Mucosa of gallbladder (tissue), 1 donor: ENCODE measurements at regions not wholly inside any gene's neighbourhood (a gene's known extent, or its start where the extent isn't known, plus 50 kb on each side); places are given as distances from the start of the nearest gene placed in this dataset.

Experiments used
- DNase-seq: peaks from one replicate; pipeline ENCODE4 v3.0.0-alpha.2; 2020; ENCODE audit warnings: low spot score
- donor health status: DM: no; HTN: no; CAD: no.

DNA sequence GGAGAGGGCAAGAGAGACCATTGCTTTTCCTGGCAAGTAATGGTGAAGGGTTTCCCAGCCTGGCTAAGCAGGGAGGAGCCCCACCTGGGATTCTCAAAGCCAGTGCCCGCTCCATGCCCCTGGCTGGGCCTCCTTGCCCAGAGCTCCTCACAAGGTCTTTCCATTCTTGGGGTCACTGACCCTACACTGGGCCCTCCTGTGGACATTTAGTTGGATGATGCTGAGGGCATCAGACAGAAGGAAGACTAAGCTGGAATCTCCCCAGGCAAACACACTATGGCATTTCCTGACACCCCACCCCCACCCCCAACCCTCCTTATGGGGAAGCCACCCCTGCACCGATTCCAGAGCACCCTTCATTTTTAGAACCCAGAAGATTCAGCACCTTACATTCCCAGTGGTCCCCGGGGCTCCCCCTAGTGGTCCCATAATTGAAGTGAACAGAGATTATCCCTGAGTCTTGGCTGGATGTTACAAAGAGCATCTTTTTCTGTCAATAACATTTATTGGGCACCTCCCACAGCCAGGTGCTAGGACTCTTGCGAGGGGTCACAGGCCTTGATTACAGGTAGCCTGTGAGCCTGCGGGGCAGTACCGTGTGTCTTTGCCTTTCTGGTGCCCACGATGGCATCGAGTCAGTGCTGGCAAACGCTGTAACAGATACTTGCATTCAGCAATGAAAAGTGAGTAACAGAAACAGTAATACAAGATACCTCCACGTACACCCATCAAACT lies 548.5 kb downstream of the BUD13 start:
- DNase-seq: peak; percentile 49

DNA sequence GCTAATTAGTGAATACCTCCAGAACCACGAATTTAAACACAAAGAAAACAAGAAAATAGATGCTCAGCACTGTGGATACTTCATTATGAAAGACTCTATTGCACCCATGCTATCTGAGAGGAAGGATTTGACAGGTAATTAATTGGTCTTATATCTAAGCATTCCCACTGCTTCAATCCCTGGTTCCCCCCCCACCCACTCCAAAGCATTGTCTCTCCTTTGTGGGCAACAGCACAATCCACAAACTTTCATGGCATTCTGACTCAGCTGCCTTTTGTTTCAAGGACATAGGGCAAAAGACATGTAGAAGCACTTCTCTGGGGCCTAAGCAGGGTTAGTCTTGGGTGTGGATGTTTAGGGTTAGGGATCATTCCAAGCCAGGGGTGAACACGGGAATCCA lies 551.4 kb downstream of the BUD13 start:
- DNase-seq: no peak

DNA sequence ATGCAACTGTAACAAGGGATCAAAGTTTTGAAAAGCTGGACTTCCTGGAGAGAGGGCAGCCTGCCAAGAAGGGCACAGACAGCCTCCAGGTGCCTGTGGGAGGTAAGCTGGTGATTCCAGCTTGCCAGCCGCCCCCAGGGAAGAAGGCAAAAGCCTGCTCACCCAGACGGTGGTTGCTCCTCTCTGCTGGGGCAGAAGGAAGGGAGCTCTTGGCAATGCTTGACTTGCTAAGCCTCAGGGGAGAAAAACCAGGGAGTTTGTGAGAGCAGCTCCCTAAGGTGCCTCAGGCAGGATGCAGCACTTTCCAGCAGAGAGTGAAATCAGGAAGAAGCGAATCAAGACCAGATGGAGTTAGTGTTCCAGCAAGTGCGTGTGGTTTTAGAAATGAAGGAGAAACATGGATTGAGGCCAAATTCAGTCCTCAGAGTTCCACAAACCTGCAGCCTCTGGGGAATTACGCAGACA lies 553.6 kb downstream of the BUD13 start:
- DNase-seq: no peak

DNA sequence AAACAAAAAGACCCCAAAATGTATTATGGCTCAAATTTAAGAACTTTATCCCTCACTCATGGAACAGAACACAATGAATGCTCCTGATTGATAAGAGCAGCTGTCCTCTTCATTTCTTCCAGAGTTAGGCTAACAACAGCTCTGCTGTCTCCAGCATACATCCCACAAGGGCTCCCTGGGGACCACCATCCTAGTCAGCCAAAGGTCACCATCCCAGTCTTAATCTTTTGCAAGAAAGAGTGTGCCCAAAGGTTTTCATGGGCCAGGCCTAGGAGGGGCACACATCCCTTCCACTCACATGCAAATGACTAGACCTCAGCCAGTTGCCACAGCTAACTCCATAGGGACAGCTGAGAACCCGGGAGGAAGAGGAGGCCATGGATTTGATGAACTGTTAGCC lies 555.3 kb downstream of the BUD13 start:
- DNase-seq: no peak

DNA sequence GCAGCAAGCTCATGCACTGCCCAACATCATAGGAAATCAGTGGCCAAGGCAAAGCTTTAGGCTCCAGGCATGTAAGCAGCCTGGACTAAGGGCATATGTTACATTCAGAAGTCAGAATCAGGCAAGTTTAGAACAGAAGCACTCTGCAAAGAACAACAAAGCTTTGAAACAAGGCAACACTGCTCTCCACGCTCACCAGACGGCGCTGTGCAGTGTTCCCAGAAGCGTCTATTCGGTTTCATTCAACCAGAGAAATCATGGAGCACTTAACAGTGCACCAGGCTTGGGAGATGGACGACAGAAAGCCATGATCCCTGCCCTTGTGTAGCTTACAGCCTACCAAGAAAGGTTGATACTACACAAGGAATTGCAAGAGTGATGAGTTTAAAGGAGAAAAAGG lies 555.8 kb downstream of the BUD13 start:
- peak; percentile 37 for DNase-seq

DNA sequence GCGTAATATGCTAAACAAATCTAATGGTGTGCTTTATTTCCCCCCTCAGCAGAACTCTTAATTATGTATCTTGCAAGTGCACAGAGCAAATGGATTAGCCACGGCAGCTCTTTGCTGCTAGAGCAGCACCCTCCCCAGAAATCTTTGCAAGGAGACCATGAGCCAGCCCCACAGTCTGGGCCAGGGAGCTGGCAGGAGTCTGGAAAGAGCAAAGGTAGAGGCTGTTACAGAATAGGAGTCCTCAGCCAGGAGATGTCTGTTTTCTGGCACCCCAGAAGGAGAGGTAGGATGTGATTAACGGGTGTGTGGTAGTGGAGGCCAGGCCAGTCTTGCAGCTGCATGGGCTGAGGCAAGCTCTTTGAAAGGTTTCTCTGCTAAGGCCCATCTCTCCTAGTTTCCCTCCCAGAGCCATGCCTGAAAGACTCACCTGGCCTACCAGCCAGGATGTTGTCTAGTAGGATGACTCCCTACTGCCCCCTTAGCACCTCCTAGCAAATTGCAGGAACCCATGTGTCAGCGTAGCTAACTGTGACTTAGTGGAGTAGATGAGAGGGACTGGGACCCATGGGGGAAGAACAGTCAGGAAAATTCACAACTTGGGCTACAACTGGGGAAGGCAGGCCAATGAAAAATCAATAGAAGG lies 557.2 kb downstream of the BUD13 start:
- DNase-seq: no peak

DNA sequence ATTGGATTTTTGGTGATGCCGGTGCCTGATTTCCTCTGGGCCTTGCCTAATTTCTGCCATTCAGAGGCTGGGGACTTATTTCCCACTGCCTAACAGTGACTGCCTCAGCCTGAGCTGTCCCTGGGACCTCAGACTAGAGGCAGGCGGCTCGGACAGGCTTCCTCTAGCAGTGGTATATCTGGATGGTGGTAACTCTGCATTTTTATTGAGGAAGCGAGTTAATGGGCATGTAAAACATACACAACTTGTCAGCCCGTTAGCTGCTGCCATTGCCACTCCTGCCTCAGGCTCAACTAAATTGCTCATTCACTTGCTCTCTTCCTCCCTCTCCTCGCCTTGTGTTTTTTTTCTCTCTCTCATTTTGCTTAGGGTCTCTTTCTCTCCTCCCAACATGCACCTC lies 561.6 kb downstream of the BUD13 start:
- DNase-seq: no peak

DNA sequence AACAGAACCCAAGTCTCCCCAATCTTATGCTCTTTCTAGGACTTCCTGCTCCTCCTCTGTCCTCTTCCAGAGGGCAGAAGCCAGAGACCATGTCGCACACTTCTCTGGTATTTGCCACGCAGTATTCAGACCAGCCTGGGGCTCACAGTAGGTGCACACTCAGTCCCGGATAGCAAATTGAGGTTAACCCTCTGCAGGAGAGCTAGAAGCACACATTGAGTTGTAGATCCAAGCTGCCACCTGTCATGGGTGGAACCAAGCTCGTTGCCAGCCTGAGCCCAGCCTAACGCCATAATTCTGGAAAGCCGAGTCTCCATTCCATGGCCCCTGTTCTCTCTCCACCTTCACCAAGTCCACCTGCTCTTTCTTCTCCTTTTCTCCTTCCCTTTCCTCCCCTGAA lies 562.1 kb downstream of the BUD13 start:
- DNase-seq: no peak

DNA sequence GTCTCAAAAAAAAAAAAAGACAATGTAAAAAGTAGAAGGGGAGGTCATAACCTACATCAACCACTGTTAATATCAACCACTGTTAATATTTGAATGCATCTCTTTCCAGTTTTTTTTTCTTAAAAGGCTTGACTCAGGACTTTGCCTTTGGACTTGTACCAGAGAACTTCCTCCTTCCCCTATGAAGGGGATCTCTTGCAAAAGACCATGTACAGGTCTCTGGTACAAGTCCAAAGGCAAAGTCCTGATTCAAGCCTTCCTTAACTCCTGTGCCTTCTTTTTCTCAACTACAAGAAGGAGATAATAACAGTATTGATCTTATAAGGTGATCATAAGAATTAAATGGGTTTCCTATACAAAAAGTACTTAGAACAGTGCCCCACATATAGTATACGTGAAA lies 563.5 kb downstream of the BUD13 start:
- no peak for DNase-seq

DNA sequence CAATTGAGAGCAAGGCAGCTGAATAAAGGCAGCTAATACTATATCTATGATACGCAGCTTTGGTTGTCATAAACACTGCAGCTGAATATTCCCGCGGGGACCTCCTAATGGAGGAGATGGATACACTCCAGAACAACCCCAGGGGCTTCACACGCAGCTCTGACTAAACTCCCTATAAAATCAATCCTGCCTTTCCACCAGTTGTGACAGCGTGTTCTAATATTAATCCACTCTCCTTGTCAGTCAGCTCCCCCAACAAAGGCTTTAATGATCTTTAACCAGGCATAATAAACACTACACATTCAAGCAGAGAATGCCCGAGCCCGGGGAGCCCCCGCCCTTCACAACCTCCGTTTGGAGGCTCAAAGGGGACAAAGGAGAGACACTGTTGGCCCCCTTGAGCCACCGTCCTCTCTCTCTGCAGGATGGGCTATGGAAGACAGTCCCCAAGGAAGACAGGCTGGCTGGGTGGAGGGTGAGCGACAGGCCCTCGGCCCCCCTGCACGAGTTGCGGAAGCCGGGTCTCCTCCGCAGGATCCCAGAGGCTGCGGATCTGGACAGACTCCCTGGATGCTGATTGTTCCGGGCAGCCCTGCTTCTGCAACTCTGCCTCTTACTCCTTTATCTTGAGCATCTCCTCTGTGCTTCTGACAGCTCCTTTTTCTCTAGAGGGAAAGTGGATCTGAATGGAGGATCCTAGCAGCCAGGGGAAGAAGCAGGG lies 565.2 kb downstream of the BUD13 start:
- no peak for DNase-seq

DNA sequence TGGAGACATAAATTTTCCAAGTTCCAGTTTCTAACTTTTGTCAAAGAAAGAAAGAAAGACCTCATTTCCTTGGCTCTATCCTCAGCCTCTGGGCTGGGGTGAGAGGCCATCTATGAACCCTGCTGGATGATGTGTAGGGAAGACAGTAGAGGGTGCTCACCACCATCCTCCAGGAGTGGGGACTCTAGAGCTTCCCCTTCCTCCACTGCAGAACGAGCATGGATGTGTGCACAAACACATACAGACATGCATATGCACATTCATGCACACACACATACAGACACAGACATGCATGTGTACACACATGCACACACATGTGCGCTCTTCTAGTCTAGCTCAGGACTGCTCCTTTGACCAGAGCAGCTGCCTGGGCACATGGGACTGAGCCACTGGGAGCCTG lies 565.8 kb downstream of the BUD13 start:
- no peak for DNase-seq

DNA sequence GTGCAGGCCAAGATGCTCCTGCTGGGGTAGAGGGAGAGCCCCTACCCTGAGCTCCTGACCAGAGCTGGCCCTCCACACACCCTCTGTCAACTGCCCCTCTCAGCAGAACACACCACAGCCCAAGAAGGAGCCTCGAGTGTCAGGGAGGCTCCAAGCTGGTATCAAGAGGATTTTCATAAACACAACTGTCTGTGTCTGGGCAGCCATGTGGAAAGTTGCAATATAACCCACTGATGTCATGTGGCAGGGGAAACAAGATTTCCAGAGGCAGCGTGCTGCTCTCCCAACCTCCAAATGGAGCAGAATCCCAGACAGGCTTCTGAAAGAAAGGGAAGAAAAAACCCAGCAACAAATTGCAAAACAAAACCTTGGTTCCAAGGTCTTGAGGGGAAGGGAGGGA lies 569.9 kb downstream of the BUD13 start:
- DNase-seq: no peak

DNA sequence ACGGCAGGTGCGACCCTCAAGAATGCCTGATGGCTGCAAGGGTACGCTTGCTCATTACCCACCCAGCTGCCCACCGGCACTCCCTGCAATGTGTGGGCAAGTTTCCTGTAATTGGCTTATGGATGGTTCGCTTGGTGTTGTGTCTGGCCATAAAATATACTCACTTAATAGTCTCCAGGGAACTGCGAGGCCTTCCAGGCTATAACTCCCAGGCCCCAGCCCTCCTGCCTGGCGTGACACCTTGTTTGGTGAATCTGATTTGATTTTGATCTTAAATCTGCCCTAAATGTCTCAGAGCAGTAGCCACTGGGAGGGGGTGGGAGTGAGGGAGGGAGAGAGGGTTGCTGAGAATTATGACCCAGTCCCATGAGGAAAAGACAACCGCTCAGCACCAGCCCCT lies 572.2 kb downstream of the BUD13 start:
- DNase-seq: no peak

DNA sequence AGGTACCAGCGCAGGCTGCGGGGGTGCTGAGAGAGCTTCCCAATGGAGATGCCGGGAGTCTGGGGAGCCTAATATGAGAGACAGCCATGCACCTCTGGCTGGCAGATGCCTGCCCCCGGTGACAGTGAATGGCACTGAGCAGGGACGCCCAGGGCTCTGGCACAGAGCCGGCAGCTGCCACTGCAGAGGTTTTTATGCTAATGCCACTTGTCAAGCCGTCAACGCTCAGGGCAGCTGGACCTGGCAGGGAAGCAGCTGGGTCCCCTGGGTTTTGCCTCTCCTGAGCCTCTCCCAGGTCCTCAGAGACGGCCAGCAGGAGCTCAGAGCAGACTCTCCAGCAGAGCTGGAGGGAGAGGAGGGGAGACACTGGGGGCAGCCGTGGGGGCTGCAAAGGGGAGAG lies 573.6 kb downstream of the BUD13 start:
- no peak for DNase-seq

DNA sequence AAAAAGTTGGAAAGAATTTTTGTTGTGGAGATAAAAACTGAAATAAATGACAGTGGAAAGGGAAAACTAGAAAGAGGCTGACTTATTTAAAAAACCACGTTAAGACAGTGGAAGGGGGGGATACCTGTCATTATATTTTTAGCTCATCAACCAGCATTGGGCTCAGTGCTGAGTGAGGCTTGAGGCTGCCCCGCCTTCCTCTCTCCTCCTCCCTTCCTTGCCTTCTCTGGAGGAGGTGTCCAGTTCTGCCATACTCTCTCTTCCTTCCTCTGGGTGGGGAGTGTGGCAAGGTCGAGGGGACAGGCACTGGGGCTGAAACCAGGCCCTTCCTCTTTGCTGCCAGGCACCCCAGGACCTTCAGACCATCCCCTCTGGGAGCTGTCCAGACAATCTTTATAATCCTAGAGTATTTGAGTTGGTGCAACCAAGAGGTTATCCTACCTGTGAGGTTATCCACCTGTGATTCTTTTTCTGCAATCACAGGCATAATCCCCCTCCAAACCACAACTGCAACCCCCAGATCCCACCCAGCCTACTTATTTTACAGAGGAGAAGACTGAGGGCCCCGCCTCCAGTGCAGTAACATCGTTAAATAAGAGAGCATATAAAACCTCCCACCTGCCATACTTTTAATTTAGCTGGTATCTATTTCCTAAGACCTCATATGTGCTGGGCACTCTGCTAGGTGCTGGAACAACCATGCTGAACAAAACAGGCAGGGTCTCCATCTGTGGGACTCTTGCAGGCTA lies 578.5 kb downstream of the BUD13 start:
- no peak for DNase-seq

DNA sequence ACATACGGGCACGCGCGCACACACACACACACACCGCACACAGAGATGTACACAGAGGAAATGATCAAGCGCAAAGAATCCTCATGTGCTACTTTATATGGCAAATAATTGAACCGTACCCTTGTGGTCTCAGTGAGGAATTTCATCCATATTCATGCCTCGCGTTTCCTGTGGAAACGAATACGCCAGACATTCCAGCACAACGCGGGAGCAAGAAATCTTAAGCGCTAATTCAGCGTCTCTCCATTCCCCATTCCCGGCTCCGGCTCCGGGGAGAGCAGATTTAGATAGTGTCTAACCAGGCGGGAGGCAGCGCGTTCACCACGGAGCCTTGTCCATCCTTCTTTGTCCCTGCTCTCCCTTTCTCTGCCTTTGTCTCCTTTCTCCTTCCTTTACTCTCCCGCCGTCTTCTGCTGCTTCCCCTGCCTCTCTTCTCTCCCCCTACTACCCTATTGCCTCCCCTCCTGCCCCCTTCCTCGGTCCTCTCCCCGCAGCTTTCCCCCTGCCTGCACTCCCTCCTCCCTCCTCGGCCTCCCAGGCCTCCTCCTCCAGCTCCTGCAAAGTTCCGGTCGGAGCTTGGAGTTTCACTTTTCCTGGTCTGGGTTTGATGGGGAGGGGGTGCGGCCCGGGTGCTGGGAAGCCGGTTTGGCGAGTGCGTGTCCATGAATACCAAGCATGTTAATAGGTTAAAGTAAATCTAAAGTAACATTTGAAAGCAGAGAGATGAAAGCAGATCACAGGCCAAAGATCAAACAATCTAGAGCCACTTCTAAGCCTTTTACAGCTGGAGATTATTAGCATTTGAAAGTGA lies 579.3 kb downstream of the BUD13 start:
- peak; percentile 58 for DNase-seq

DNA sequence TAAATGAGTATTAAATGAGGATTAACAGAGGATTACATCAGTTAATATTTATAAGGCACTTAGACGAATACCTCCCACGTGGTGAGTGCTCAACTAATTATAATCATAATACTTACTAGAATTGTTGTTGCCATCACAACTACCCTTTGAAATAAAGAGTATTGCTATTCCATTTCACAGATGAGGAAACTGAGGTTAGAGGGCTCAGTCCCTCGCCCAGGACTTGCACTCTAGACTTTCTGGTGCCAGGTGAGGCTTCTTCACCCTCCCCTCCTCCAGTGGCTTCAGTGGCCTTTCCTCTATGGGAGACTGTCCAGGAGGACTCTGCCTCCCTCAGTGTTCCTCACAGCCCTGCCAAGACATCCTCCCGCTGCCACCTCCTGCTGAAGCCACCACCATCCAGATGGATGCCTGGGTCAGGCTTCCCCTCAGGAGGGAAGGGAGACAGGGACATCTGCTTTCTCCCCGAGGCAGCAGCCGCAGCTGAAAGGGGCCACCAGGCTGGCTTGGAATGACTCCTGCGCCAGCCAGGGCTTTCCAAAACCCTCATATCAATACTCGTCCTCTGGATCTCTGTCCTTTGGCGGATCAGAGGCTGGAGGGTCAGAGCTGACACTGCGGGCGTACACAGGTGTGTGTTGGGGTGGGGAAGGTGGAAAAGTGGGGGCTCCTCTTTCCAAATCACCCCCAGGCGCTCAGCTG lies 580.1 kb downstream of the BUD13 start:
- DNase-seq: no peak

DNA sequence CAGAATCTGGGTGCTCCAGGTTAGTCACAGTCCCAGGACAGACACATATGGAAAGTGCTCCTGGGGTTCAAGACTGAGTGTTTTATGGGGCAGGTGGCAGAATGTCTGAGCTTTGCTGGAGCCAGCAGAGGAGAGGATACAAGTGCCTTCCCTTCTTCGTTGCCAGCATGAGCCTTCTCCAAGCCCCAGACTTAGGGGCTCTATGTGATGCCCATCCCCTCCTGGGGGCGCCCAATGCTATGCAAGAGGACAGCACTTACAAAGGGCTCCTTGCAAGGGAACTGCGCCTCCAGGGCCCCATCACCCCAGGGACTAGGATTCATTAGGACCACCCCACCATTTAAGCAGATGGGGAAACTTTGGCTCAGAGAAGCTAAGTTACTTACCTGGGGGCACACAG lies 581.9 kb downstream of the BUD13 start:
- no peak for DNase-seq

DNA sequence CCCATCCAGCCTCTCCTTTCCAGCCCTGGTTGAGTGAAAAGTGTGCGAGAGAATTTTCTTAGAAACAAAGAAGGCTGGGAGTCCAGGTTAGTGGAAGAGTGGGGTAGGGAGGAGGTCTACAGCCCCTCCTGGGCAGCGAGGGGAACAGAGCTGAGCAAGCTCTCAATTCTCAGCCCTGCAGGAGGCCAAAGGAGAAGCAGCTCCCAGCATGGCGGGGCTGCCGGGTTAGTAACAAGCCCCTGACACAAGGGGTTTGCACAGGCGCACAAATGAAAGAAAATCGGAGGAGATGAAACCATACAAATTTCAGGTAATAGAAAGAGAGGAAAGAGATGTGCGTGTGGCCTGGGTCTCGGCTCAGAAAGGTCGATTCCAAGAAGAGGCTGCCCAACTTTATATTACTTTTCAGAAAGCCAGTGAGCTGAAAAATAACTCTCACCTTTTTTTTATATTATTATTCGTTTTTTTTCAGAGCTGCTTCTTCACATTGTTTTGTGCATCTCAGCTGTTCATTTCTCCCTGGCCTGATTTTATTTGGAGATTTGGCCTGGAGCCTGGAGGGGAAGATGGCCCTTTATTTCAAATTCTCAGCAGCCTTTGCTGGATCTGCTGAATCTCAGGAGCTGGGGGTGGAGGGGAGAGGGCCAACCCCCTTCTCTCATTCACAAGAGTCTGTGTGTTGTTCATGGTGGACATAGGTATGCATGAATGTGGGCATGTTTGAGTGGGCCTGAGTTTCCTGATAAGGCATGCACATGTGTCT lies 583.2 kb downstream of the BUD13 start:
- no peak for DNase-seq

DNA sequence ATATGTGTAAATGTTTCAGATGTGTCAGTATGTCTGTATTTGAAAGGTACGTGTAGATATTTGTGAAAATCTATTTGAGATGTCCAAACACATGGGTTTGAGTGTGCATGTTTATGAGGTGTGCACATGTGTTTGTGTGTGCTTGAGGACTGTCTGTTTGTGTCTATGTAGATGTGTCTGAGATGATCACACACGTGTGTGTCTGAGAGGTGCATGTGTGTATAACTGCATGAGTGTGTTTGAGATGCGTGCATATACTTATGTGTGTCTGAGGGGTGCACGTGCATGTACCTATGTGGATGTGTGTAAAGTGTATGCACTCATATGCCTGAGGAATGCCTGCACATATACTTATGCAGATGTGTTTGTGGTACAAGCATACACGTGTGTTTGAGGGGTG lies 584.4 kb downstream of the BUD13 start:
- no peak for DNase-seq
